Esophagus muscularis mucosa (tissue), 4 donors: ENCODE measurements at regions not wholly inside any gene's neighbourhood (a gene's known extent, or its start where the extent isn't known, plus 50 kb on each side); places are given as distances from the start of the nearest gene placed in this dataset.

Experiments
- DNase-seq: peaks from one replicate; pipeline ENCODE4 v3.0.0-alpha.2; 2017; ENCODE audit errors: extremely low spot score
- H3K27ac ChIP-seq, 4 donors: fragments of 200-600 bp; sonication (generic); replicated peaks in 1 of 4; 1 replicate in 3 of 4; 2 replicates in 1 of 4; pipeline ENCODE4 v1.5.1; 2016 to 2019; ENCODE audit warnings: mild to moderate bottlenecking in 1 of 4
- H3K27me3 ChIP-seq, 4 donors: fragments of 200-600 bp; sonication (generic); one replicate each; pipeline versions ENCODE4 v1.5.1 to v1.6.0; 2016 to 2019
- H3K36me3 ChIP-seq, 4 donors: fragments of 200-600 bp; sonication (generic); one replicate each; pipeline ENCODE4 v1.5.1; 2016 to 2019
- H3K4me1 ChIP-seq, 4 donors: fragments of 200-600 bp; sonication (generic); one replicate each; pipeline ENCODE4 v1.5.1; 2016 to 2019
- H3K4me3 ChIP-seq, 4 donors: fragments of 200-600 bp; sonication (generic); 1 replicate in 2 of 4; 2 replicates in 2 of 4; pipeline ENCODE4 v1.5.1; 2016 to 2019; ENCODE audit warnings: mild to moderate bottlenecking in 4 of 4, moderate library complexity in 1 of 4
- H3K9me3 ChIP-seq, 4 donors: fragments of 200-600 bp; sonication (generic); 1 replicate in 3 of 4; 2 replicates in 1 of 4; pipeline ENCODE4 v1.5.1; 2016 to 2019
- CTCF ChIP-seq, 3 experiments: fragments of 200-600 bp in 2 of 3; fragments of 450-650 bp in 1 of 3; sonication (generic) in 2 of 3; IDR thresholded peaks; one replicate each; pipeline ENCODE4 v1.5.1; 2017 to 2019; ENCODE audit warnings: antibody characterized with exemption in 3 of 3, mild to moderate bottlenecking in 2 of 3, moderate library complexity in 1 of 3
- EP300 ChIP-seq: sonication (generic); formaldehyde crosslinking; IDR thresholded peaks from one replicate; pipeline ENCODE4 v1.6.1; 2017; ENCODE audit warnings: antibody characterized with exemption
- POLR2A ChIP-seq: fragments of 450-650 bp; IDR thresholded peaks from one replicate; pipeline ENCODE4 v1.6.1; 2017; ENCODE audit warnings: antibody characterized with exemption, moderate library complexity, mild to moderate bottlenecking, low read depth
- POLR2AphosphoS5 ChIP-seq, 2 donors: sonication (generic); formaldehyde crosslinking; IDR thresholded peaks; one replicate each; pipeline ENCODE4 v1.6.1; 2017; ENCODE audit warnings: antibody characterized with exemption in 2 of 2
- WGBS: methylation state at CpG from one replicate; pipeline ENCODE4 v1.1.5; 2018; 5-methylcytosine and 5-hydroxymethylcytosine counted together
- intact Hi-C: fragments of 100-400 bp; cut with DNase I; formaldehyde crosslinking; loops from one replicate; pipeline ENCODE4 v1.15.1; 2023

DNA sequence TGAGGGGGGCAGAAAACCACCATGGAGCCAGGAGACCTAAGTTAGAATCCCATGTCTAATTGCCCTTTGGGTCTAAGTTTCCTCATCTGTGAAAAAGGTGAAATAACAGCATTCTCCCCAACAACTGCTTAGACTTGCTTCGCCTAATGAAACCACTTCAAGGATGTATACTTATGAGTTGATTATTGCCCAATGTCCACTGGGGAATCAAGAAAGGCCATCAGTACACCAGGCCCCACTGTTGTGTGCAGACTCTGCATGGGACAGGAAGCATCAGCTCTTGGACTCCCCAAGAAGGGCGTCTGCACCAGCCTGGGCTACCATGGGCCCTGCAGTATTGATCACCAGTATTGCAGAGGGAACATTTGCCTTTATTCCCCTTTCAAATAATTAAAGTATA, 189.6 kb downstream of the MAFB start:
- H3K4me1 ChIP-seq = no peaks in the 10 kb centered on the region
- no peaks in the 10 kb centered on the region for H3K36me3 ChIP-seq
- WGBS = 96% methylated on average over 2 of the region's 2 CpGs
- DNase-seq = no peak
- TF ChIP-seq CTCF (IDR thresholded peaks at IDR 0.05) (no peak), EP300 (no peak), POLR2AphosphoS5 (IDR thresholded peaks at IDR 0.05) (no peak), POLR2A (no peak)
- intact Hi-C loops = no loop called here
- no peak overlapping the region for H3K27ac ChIP-seq
- no peak overlapping the region for H3K4me3 ChIP-seq
- no peaks in the 10 kb centered on the region for H3K27me3 ChIP-seq
- H3K9me3 ChIP-seq = no peaks in the 10 kb centered on the region

DNA sequence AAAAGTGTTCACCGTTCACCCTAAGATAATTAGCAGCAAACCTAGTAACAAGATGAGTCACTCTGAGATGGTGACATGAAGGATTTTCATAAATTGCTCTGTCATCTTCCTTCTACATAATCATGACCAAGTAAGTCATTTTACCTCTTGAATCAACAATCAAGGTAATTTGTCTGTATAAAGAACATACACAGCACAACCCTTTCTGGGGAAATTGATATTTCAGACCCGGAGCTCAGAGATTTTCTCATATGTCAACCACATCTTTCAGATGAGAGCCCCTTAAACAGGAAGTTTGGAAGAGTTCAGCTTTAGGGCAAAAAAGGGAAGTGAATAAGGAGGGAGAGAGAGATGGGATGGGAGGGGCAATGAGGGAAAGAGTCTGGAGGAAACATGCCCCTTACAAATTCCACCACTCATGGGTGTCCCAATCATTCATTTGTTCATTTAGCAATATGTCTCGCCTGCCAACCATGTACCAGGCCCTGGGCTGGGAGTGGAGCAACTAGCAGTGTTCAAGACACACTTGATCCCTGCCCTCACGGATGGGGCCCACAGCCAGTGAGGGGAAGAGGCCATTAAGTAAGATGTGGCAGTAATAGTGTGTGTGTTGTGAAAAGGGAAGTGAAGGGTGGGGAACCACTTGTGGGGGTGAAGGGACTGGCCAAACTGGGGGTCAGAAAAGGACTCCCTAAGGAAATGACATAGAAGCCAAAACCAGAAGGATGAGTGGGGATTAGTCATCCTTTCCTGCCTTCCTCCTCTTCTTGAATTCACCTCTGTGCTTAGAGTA, 190.9 kb downstream of the MAFB start:
- Histone ChIP-seq H3K36me3 (no peaks in the 10 kb centered on the region), H3K4me3 (no peak overlapping the region), H3K4me1 (peaks cover 0 to 4% (median 0%) of the 10 kb centered on the region in 4 donors), H3K27ac (no peak overlapping the region), H3K9me3 (no peaks in the 10 kb centered on the region), H3K27me3 (no peaks in the 10 kb centered on the region)
- peak; percentile 12 to 24 for TF ChIP-seq POLR2AphosphoS5 (IDR thresholded peaks at IDR 0.05)
- TF ChIP-seq POLR2A = no peak
- DNase-seq = no peak
- 46% methylated on average over 4 of the region's 4 CpGs for WGBS
- intact Hi-C loops = no loop called here

GRCh38 chr20:40495956-40496355, 193.1 kb downstream of the MAFB start:
- TF ChIP-seq CTCF (IDR thresholded peaks at IDR 0.05) = no peak
- no peak for TF ChIP-seq POLR2A
- TF ChIP-seq POLR2AphosphoS5 (IDR thresholded peaks at IDR 0.05) = no peak
- no peak for TF ChIP-seq EP300
- Histone ChIP-seq H3K4me1 (peaks cover 0 to 5% (median 0%) of the 10 kb centered on the region in 4 donors), H3K9me3 (no peaks in the 10 kb centered on the region), H3K27ac (no peak overlapping the region), H3K4me3 (no peak overlapping the region), H3K27me3 (no peaks in the 10 kb centered on the region), H3K36me3 (no peaks in the 10 kb centered on the region)
- WGBS = 89% methylated on average over 4 of the region's 4 CpGs
- intact Hi-C loops = no loop called here
- DNase-seq = no peak

GRCh38 chr20:40494248-40494647, 194.8 kb downstream of the MAFB start:
- Histone ChIP-seq H3K27me3 (no peaks in the 10 kb centered on the region), H3K27ac (peak overlapping the region in 2 of 4 donors; percentile 13 to 27), H3K4me1 (peaks cover 0 to 5% (median 0%) of the 10 kb centered on the region in 4 donors), H3K4me3 (no peak overlapping the region), H3K36me3 (no peaks in the 10 kb centered on the region), H3K9me3 (no peaks in the 10 kb centered on the region)
- no peak for TF ChIP-seq CTCF (IDR thresholded peaks at IDR 0.05)
- peak in 1 of 2 donors; percentile 9 for TF ChIP-seq POLR2AphosphoS5 (IDR thresholded peaks at IDR 0.05)
- 88% methylated on average over 3 of the region's 3 CpGs for WGBS
- DNase-seq = no peak
- intact Hi-C loops = no loop called here

GRCh38 chr20:40493549-40493948, 195.5 kb downstream of the MAFB start:
- no peaks in the 10 kb centered on the region for H3K9me3 ChIP-seq
- H3K36me3 ChIP-seq = no peaks in the 10 kb centered on the region
- no peak for DNase-seq
- TF ChIP-seq POLR2A (no peak), EP300 (no peak), CTCF (IDR thresholded peaks at IDR 0.05) (no peak), POLR2AphosphoS5 (IDR thresholded peaks at IDR 0.05) (no peak)
- 84% methylated on average over 3 of the region's 3 CpGs for WGBS
- peaks cover 0 to 5% (median 0%) of the 10 kb centered on the region in 4 donors for H3K4me1 ChIP-seq
- no peak overlapping the region for H3K27ac ChIP-seq
- H3K4me3 ChIP-seq = no peak overlapping the region
- intact Hi-C loops = no loop called here
- H3K27me3 ChIP-seq = no peaks in the 10 kb centered on the region
